Peyer's patch (tissue), 4 donors: ENCODE measurements at regions not wholly inside any gene's neighbourhood (a gene's known extent, or its start where the extent isn't known, plus 50 kb on each side); places are given as distances from the start of the nearest gene placed in this dataset.
A peak's percentile ranks its signal among the peaks of the same experiment; 100 is the strongest.

Source experiments
- DNase-seq, 3 donors: peaks; one replicate each; pipeline ENCODE4 v3.0.0-alpha.2; 2017 to 2019
- H3K27ac ChIP-seq, 4 donors: fragments of 200-600 bp; sonication (generic); one replicate each; pipeline ENCODE4 v1.5.1; 2016 to 2019
- H3K27me3 ChIP-seq, 2 donors: fragments of 200-600 bp; sonication (generic); one replicate each; pipeline ENCODE4 v1.5.1; 2019
- H3K36me3 ChIP-seq, 3 donors: fragments of 200-600 bp; sonication (generic); one replicate each; pipeline ENCODE4 v1.5.1; 2016 to 2019
- H3K4me1 ChIP-seq, 4 donors: fragments of 200-600 bp; sonication (generic); one replicate each; pipeline ENCODE4 v1.5.1; 2016 to 2019
- H3K4me3 ChIP-seq, 4 donors: fragments of 200-600 bp; sonication (generic); 1 replicate in 3 of 4; 2 replicates in 1 of 4; pipeline ENCODE4 v1.5.1; 2016 to 2019; ENCODE audit warnings: mild to moderate bottlenecking in 1 of 4
- H3K9me3 ChIP-seq, 4 donors: fragments of 200-600 bp; sonication (generic); one replicate each; pipeline ENCODE4 v1.5.1; 2016 to 2019; ENCODE audit warnings: mild to moderate bottlenecking in 1 of 4
- POLR2A ChIP-seq, 2 donors: fragments of 450-650 bp; IDR thresholded peaks; one replicate each; pipeline ENCODE4 v1.5.1; 2017; ENCODE audit warnings: antibody characterized with exemption in 2 of 2, mild to moderate bottlenecking in 2 of 2, moderate library complexity in 2 of 2
- TF ChIP-seq, protein P1 (sequence below), 6 experiments: fragments of 450-650 bp in 4 of 6; fragments of 200-600 bp in 2 of 6; sonication (generic) in 1 of 6; IDR thresholded peaks; one replicate each; pipeline ENCODE4 v1.5.1; 2017 to 2019; ENCODE audit warnings: antibody characterized with exemption in 6 of 6, mild to moderate bottlenecking in 3 of 6, moderate library complexity in 1 of 6

DNA sequence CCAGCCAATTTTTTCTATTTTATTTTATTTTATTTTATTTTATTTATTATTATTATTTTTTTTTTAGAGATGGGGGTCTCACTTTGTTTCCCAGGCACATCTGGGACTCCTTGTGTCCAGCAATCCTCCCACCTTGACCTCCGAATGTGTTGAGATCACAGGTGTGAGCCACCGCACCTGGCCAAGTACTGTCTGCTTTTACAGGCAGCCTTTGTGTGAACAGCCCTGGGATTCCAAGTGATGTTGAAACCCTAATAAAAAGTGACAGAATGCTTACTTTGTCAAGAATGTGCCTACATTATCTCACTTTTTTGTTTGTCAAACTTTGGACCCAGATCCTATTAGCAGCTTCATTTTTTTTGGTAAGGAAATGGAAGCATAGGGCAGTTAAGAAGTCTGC is 220.1 kb upstream of the EDNRB start:
- no peak overlapping the region for H3K27ac ChIP-seq
- H3K4me1 ChIP-seq: no peaks in the 10 kb centered on the region
- TF ChIP-seq, protein P1, sequence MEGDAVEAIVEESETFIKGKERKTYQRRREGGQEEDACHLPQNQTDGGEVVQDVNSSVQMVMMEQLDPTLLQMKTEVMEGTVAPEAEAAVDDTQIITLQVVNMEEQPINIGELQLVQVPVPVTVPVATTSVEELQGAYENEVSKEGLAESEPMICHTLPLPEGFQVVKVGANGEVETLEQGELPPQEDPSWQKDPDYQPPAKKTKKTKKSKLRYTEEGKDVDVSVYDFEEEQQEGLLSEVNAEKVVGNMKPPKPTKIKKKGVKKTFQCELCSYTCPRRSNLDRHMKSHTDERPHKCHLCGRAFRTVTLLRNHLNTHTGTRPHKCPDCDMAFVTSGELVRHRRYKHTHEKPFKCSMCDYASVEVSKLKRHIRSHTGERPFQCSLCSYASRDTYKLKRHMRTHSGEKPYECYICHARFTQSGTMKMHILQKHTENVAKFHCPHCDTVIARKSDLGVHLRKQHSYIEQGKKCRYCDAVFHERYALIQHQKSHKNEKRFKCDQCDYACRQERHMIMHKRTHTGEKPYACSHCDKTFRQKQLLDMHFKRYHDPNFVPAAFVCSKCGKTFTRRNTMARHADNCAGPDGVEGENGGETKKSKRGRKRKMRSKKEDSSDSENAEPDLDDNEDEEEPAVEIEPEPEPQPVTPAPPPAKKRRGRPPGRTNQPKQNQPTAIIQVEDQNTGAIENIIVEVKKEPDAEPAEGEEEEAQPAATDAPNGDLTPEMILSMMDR (IDR thresholded peaks at IDR 0.05): no peak
- no peak for TF ChIP-seq POLR2A (IDR thresholded peaks at IDR 0.05)
- no peaks in the 10 kb centered on the region for H3K27me3 ChIP-seq
- no peaks in the 10 kb centered on the region for H3K9me3 ChIP-seq
- H3K36me3 ChIP-seq: no peaks in the 10 kb centered on the region
- DNase-seq: no peak
- no peak overlapping the region for H3K4me3 ChIP-seq

DNA sequence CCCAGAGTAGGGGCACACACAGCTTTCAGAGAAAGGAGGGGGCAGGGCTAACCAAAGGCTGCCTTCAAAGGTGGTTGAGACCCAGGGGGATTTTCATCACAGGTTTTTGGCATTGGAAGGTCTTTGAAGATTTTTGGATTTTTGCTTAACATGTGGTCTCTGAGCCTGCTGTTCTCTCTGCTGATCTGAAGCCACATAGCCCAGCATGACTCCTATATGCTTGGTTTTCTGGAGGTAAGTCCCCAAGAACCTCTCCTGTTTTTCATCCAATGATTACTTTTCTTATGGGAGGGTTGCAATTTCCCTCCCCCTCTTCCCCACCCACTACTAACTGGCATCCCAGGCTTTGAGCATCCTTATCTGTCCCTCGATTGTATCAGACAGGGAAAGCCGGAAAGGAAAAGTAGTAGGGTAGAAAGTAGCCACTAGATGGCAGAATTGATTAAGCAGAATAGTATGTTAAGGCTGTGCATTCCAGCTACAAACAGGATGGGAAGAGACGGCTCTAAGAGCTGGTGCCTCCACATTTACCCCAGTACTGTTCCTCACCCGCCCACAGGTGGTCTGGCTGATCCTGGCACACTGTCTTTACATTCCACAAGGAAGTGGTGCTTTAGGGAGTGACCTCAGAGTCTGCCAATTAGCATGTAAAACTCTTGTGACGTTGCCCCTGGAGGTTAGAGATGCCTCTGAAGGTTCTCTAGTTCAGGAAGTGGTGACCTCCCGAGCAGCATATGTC is 218.9 kb upstream of the EDNRB start:
- H3K27ac ChIP-seq: no peak overlapping the region
- DNase-seq: no peak
- TF ChIP-seq POLR2A (IDR thresholded peaks at IDR 0.05): no peak
- TF ChIP-seq, protein P1 (IDR thresholded peaks at IDR 0.05): peak in 5 of 6 experiments; percentile 15 to 67 (median 64)

DNA sequence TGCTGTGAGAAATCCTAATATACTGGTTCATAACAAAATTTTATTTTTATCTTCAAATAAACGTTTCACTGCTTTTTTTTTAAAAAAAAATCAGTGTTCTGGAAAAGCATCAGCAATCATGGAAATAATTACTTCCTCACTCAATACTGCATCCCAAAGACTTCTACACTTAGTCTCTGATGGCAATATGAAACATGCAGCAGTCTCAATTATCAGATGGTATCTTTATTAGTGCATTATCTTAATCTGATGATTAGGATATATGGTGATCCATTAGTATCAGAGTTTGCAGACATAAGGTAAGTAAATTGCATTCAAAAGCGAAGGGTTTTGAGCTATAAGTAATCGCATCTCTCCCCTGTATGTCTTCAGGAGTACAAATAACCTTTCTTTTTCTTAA is 218.3 kb upstream of the EDNRB start:
- Histone ChIP-seq H3K4me3 (no peak overlapping the region), H3K9me3 (no peaks in the 10 kb centered on the region), H3K4me1 (no peaks in the 10 kb centered on the region), H3K27ac (no peak overlapping the region), H3K27me3 (no peaks in the 10 kb centered on the region), H3K36me3 (no peaks in the 10 kb centered on the region)
- DNase-seq: no peak
- no peak for TF ChIP-seq POLR2A (IDR thresholded peaks at IDR 0.05)
- TF ChIP-seq, protein P1 (IDR thresholded peaks at IDR 0.05): no peak

More for the DNA sequence above, 218.9 kb upstream of the EDNRB start:
- H3K4me3 ChIP-seq: peak overlapping the region in 1 of 4 donors; percentile 18
- no peaks in the 10 kb centered on the region for H3K4me1 ChIP-seq
- H3K36me3 ChIP-seq: no peaks in the 10 kb centered on the region
- no peaks in the 10 kb centered on the region for H3K9me3 ChIP-seq
- no peaks in the 10 kb centered on the region for H3K27me3 ChIP-seq

DNA sequence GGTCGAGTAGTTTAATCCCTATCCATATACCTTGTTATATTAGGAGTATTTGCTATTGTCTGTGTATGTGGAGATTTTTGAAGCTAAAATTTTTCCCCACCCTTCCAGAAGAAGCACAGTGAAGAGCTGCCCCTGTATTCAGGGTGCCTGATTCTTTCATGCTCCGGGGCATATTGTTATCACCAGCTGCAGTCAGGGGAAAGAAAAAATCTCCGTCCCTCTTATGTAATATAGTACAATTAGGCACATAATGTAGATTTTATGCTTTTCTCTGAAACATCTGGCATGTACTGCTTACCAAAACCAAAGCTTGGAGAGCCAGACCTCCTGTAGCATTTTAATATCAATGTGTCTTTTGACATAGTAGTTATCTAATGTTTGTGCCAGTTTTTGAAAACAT is 214.9 kb upstream of the EDNRB start:
- no peak for TF ChIP-seq POLR2A (IDR thresholded peaks at IDR 0.05)
- TF ChIP-seq, protein P1 (IDR thresholded peaks at IDR 0.05): no peak
- no peak overlapping the region for H3K4me3 ChIP-seq
- no peaks in the 10 kb centered on the region for H3K36me3 ChIP-seq
- no peaks in the 10 kb centered on the region for H3K4me1 ChIP-seq
- no peaks in the 10 kb centered on the region for H3K27me3 ChIP-seq
- H3K9me3 ChIP-seq: no peaks in the 10 kb centered on the region
- no peak for DNase-seq
- no peak overlapping the region for H3K27ac ChIP-seq

DNA sequence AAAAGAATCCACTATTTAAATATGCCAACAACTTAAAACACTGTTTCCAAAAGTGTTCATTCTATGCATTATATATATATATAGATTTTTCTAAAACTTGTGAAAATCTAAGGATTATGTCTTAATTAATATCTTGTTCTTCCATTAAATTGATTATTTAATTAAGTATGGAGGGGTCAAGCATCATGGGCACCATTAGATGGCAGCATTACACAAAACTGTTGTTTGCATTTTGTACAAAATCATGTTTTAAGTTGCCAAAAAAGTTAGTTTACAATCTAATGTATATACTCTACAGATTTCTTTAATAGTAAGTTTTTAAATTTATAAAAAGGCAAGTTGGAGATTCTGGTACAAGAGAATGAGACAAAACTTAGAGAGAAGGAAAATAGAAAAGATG is 213.2 kb upstream of the EDNRB start:
- no peaks in the 10 kb centered on the region for H3K9me3 ChIP-seq
- H3K27ac ChIP-seq: no peak overlapping the region
- H3K27me3 ChIP-seq: no peaks in the 10 kb centered on the region
- H3K4me1 ChIP-seq: no peaks in the 10 kb centered on the region
- DNase-seq: no peak
- no peak for TF ChIP-seq POLR2A (IDR thresholded peaks at IDR 0.05)
- TF ChIP-seq, protein P1 (IDR thresholded peaks at IDR 0.05): no peak
- no peaks in the 10 kb centered on the region for H3K36me3 ChIP-seq
- H3K4me3 ChIP-seq: no peak overlapping the region
